ENCODE measurements at regions not wholly inside any gene's neighbourhood (a gene's known extent, or its start where the extent isn't known, plus 50 kb on each side); places are given as distances from the start of the nearest gene placed in this dataset.

GRCh38 chr1:70627910-70628309, 216.8 kb downstream of the CTH start:
- POLR2A ChIA-PET, result no interaction called here

More at GRCh38 chr1:70627910-70628309, 216.8 kb downstream of the CTH start:
- Histone ChIP-seq H3K79me2 (ENCODE audit: insufficient read depth, low read length) (no peaks in the 10 kb centered on the region), H3K27me3 (ENCODE audit: insufficient read depth, low read length) (peaks cover 3% of the 10 kb centered on the region; the same call in 1 of the 2 replicates), H3K4me1 (ENCODE audit: control insufficient read depth in 1 of 2, insufficient read depth in 2 of 2, low read length in 2 of 2) (no peaks in the 10 kb centered on the region), H3K9me2 (ENCODE audit: insufficient read depth) (no peaks in the 10 kb centered on the region), H4K20me1 (ENCODE audit: insufficient read depth) (no peaks in the 10 kb centered on the region), H3K36me3 (ENCODE audit: control insufficient read depth in 1 of 2, insufficient read depth in 2 of 2, low read length in 2 of 2) (no peaks in the 10 kb centered on the region), H3K9ac (ENCODE audit: low read length) (no peak overlapping the region), H3K9me3 (ENCODE audit: control insufficient read depth in 1 of 2, insufficient read depth in 1 of 2, low read depth in 1 of 2, low read length in 2 of 2) (no peaks in the 10 kb centered on the region), H3K4me3 (replicated peaks in 1 of 2; ENCODE audit: low read depth in 1 of 2, low read length in 2 of 2) (no peak overlapping the region), H3K27ac (ENCODE audit: low read depth, low read length) (no peak overlapping the region), H3K4me2 (ENCODE audit: low read length) (no peak overlapping the region), H2AFZ (ENCODE audit: low read depth, low read length, poor library complexity, severe bottlenecking) (no peak overlapping the region)
- ChIA-PET CTCF (no interaction called here), RAD21 (ENCODE audit: low non-redundant PET in 1 of 2, low total read pairs in 2 of 2, uncharacterized antibody in 2 of 2, unreplicated experiment in 2 of 2) (no interaction called here)
- no peak for DNase-seq (ENCODE audit: low read depth, low spot score)
- no TSS peak for BruUV-seq (replicated peaks)
- ATAC-seq, result no peak
- intact Hi-C loops (cut with micrococcal nuclease), result no loop called here
- TF ChIP-seq, protein P1, sequence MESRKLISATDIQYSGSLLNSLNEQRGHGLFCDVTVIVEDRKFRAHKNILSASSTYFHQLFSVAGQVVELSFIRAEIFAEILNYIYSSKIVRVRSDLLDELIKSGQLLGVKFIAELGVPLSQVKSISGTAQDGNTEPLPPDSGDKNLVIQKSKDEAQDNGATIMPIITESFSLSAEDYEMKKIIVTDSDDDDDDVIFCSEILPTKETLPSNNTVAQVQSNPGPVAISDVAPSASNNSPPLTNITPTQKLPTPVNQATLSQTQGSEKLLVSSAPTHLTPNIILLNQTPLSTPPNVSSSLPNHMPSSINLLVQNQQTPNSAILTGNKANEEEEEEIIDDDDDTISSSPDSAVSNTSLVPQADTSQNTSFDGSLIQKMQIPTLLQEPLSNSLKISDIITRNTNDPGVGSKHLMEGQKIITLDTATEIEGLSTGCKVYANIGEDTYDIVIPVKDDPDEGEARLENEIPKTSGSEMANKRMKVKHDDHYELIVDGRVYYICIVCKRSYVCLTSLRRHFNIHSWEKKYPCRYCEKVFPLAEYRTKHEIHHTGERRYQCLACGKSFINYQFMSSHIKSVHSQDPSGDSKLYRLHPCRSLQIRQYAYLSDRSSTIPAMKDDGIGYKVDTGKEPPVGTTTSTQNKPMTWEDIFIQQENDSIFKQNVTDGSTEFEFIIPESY (IDR thresholded peaks at IDR 0.05; ENCODE audit: extremely low read depth, insufficient replicate concordance, low read length), result no peak
- no peak for TF ChIP-seq SIN3A (IDR thresholded peaks at IDR 0.05; ENCODE audit: low read depth)
- TF ChIP-seq SP1 (IDR thresholded peaks at IDR 0.05; ENCODE audit: low read depth), result no peak
- no peak for TF ChIP-seq ZFX (IDR thresholded peaks at IDR 0.05)
- TF ChIP-seq YY1 (IDR thresholded peaks at IDR 0.05; ENCODE audit: extremely low read depth, insufficient replicate concordance, low read depth, low read length), result no peak
- no peak for TF ChIP-seq ZNF274 (IDR thresholded peaks at IDR 0.05; ENCODE audit: low read depth, low read length)
- TF ChIP-seq ELF1 (IDR thresholded peaks at IDR 0.05; ENCODE audit: borderline replicate concordance, low read depth), result no peak
- no peak for TF ChIP-seq CBX3 (IDR thresholded peaks at IDR 0.05; ENCODE audit: low read depth)
- no peak for TF ChIP-seq EZH2 (IDR thresholded peaks at IDR 0.05)
- no peak for TF ChIP-seq POLR2AphosphoS5 (IDR thresholded peaks at IDR 0.05; ENCODE audit: low read depth, low read length)
- TF ChIP-seq EZH2phosphoT487 (IDR thresholded peaks at IDR 0.05; ENCODE audit: borderline replicate concordance), result no peak
- TF ChIP-seq EGR1 (IDR thresholded peaks at IDR 0.05; ENCODE audit: low read depth), result no peak
- TF ChIP-seq, protein P2, sequence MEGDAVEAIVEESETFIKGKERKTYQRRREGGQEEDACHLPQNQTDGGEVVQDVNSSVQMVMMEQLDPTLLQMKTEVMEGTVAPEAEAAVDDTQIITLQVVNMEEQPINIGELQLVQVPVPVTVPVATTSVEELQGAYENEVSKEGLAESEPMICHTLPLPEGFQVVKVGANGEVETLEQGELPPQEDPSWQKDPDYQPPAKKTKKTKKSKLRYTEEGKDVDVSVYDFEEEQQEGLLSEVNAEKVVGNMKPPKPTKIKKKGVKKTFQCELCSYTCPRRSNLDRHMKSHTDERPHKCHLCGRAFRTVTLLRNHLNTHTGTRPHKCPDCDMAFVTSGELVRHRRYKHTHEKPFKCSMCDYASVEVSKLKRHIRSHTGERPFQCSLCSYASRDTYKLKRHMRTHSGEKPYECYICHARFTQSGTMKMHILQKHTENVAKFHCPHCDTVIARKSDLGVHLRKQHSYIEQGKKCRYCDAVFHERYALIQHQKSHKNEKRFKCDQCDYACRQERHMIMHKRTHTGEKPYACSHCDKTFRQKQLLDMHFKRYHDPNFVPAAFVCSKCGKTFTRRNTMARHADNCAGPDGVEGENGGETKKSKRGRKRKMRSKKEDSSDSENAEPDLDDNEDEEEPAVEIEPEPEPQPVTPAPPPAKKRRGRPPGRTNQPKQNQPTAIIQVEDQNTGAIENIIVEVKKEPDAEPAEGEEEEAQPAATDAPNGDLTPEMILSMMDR (IDR thresholded peaks at IDR 0.05 in 2 of 3, conservative IDR thresholded peaks at IDR 0.05 in 1 of 3; ENCODE audit: borderline replicate concordance in 1 of 3, insufficient read depth in 1 of 3, low read depth in 2 of 3, low read length in 2 of 3), result no peak
- TF ChIP-seq, protein P3, sequence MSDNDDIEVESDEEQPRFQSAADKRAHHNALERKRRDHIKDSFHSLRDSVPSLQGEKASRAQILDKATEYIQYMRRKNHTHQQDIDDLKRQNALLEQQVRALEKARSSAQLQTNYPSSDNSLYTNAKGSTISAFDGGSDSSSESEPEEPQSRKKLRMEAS (IDR thresholded peaks at IDR 0.05), result no peak
- no peak for TF ChIP-seq RAD21 (IDR thresholded peaks at IDR 0.05; ENCODE audit: low read depth)
- TF ChIP-seq ATF3 (IDR thresholded peaks at IDR 0.05), result no peak
- no peak for TF ChIP-seq TCF7L2 (IDR thresholded peaks at IDR 0.05; ENCODE audit: borderline replicate concordance, extremely low read depth, insufficient read depth, insufficient read length)
- no peak for TF ChIP-seq FOSL1 (IDR thresholded peaks at IDR 0.05; ENCODE audit: low read depth)
- no peak for TF ChIP-seq SRF (IDR thresholded peaks at IDR 0.05; ENCODE audit: low read depth)

Measured in HCT116 (cell line).